ENCODE measurements at regions not wholly inside any gene's neighbourhood (a gene's known extent, or its start where the extent isn't known, plus 50 kb on each side); places are given as distances from the start of the nearest gene placed in this dataset.

- H3K9me3 ChIP-seq (ENCODE audit: insufficient read depth, low read length): no peaks in the 10 kb centered on the region
- no peaks in the 10 kb centered on the region for H3K79me2 ChIP-seq (ENCODE audit: insufficient read depth, low read length)
- no peak overlapping the region for H3K4me2 ChIP-seq (ENCODE audit: low read depth, low read length, poor library complexity, severe bottlenecking)
- no peaks in the 10 kb centered on the region for H3F3A ChIP-seq (ENCODE audit: insufficient read depth)
- H3K36me3 ChIP-seq (ENCODE audit: low read length): no peaks in the 10 kb centered on the region
- no peaks in the 10 kb centered on the region for H3K9me2 ChIP-seq (replicated peaks; ENCODE audit: insufficient read depth, low read length)
- H3K27ac ChIP-seq (ENCODE audit: low read depth, low read length): no peak overlapping the region
- H3K9ac ChIP-seq (ENCODE audit: low read length): no peak overlapping the region
- no peaks in the 10 kb centered on the region for H3K27me3 ChIP-seq (ENCODE audit: low read length)
- TF ChIP-seq CTCF (IDR thresholded peaks at IDR 0.05; ENCODE audit: insufficient read depth, low read length, poor library complexity, severe bottlenecking) (no peak), EZH2phosphoT487 (conservative IDR thresholded peaks at IDR 0.05; ENCODE audit: low read length) (no peak)
- H4K20me1 ChIP-seq (ENCODE audit: low read depth, low read length): no peaks in the 10 kb centered on the region
- no peak overlapping the region for H3K4me3 ChIP-seq (ENCODE audit: insufficient read depth, low read length, poor library complexity, severe bottlenecking)
- H2AFZ ChIP-seq (ENCODE audit: low read depth, low read length, severe bottlenecking): no peak overlapping the region
These were observed 168.6 kb upstream of the AFDN start for GRCh38 chr6:167658106-167658505.

- Histone ChIP-seq H3K9me3 (ENCODE audit: insufficient read depth, low read length) (no peaks in the 10 kb centered on the region), H2AFZ (ENCODE audit: low read depth, low read length, severe bottlenecking) (no peak overlapping the region), H3K27me3 (ENCODE audit: low read length) (no peaks in the 10 kb centered on the region), H3K9ac (ENCODE audit: low read length) (no peak overlapping the region), H3K4me3 (ENCODE audit: insufficient read depth, low read length, poor library complexity, severe bottlenecking) (no peak overlapping the region), H3K36me3 (ENCODE audit: low read length) (no peaks in the 10 kb centered on the region), H3K79me2 (ENCODE audit: insufficient read depth, low read length) (no peaks in the 10 kb centered on the region), H3K9me2 (replicated peaks; ENCODE audit: insufficient read depth, low read length) (no peaks in the 10 kb centered on the region), H3K4me2 (ENCODE audit: low read depth, low read length, poor library complexity, severe bottlenecking) (no peak overlapping the region), H3F3A (ENCODE audit: insufficient read depth) (no peaks in the 10 kb centered on the region), H4K20me1 (ENCODE audit: low read depth, low read length) (no peaks in the 10 kb centered on the region), H3K27ac (ENCODE audit: low read depth, low read length) (no peak overlapping the region)
- TF ChIP-seq CTCF (IDR thresholded peaks at IDR 0.05; ENCODE audit: insufficient read depth, low read length, poor library complexity, severe bottlenecking) (no peak), EZH2phosphoT487 (conservative IDR thresholded peaks at IDR 0.05; ENCODE audit: low read length) (no peak)
These were observed 167.7 kb upstream of the AFDN start for GRCh38 chr6:167659046-167659445.

GRCh38 chr6:167660424-167660823, 166.3 kb upstream of the AFDN start:
- H3K9me3 ChIP-seq (ENCODE audit: insufficient read depth, low read length): no peaks in the 10 kb centered on the region
- no peak overlapping the region for H3K27ac ChIP-seq (ENCODE audit: low read depth, low read length)
- H3K27me3 ChIP-seq (ENCODE audit: low read length): no peaks in the 10 kb centered on the region
- no peaks in the 10 kb centered on the region for H3K79me2 ChIP-seq (ENCODE audit: insufficient read depth, low read length)
- no peaks in the 10 kb centered on the region for H4K20me1 ChIP-seq (ENCODE audit: low read depth, low read length)
- no peak overlapping the region for H3K4me3 ChIP-seq (ENCODE audit: insufficient read depth, low read length, poor library complexity, severe bottlenecking)
- no peak overlapping the region for H3K4me2 ChIP-seq (ENCODE audit: low read depth, low read length, poor library complexity, severe bottlenecking)
- no peaks in the 10 kb centered on the region for H3F3A ChIP-seq (ENCODE audit: insufficient read depth)
- no peaks in the 10 kb centered on the region for H3K9me2 ChIP-seq (replicated peaks; ENCODE audit: insufficient read depth, low read length)
- H2AFZ ChIP-seq (ENCODE audit: low read depth, low read length, severe bottlenecking): no peak overlapping the region
- H3K9ac ChIP-seq (ENCODE audit: low read length): no peak overlapping the region
- no peaks in the 10 kb centered on the region for H3K36me3 ChIP-seq (ENCODE audit: low read length)
- no peak for TF ChIP-seq CTCF (IDR thresholded peaks at IDR 0.05; ENCODE audit: insufficient read depth, low read length, poor library complexity, severe bottlenecking)
- no peak for TF ChIP-seq EZH2phosphoT487 (conservative IDR thresholded peaks at IDR 0.05; ENCODE audit: low read length)
